ENCODE measurements at regions not wholly inside any gene's neighbourhood (a gene's known extent, or its start where the extent isn't known, plus 50 kb on each side); places are given as distances from the start of the nearest gene placed in this dataset.

DNA sequence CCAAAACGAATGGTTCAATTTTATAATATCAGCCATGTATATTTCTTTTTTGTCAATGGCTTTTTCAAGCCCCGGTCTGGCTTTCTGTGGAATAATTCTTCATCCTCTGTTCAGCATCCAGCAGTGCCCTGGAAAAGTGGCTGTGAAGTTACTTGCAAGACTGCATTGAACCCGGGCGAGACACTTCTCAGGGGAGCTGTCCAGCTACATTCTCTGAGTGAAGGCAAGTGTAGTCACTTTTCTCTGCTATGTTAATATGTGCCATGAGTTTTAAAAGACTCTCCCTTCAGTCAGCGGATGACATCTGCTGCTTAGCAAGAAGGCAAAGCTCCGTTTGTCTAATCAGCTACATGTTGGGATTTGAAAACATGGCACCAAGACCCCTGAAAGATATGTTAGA is 81.3 kb upstream of the RGMA start:
- WGBS (ENCODE audit: extremely low coverage, insufficient coverage, insufficient read length), result no CpG with 5 or more reads among the region's 6 CpGs
- no peaks in the 10 kb centered on the region for H3K9me3 ChIP-seq (ENCODE audit: insufficient read depth, low read depth, low read length)
- no peak overlapping the region for H2BK12ac ChIP-seq (ENCODE audit: low read length)
- H3K4ac ChIP-seq (ENCODE audit: low read depth, low read length), result no peak overlapping the region
- no peak overlapping the region for H2AFZ ChIP-seq (ENCODE audit: insufficient read depth, low read length, poor library complexity)
- no peak overlapping the region for H2BK5ac ChIP-seq (ENCODE audit: low read depth, low read length, poor library complexity)
- H3K27me3 ChIP-seq (ENCODE audit: insufficient read depth, low read length), result no peaks in the 10 kb centered on the region
- H3K27ac ChIP-seq (ENCODE audit: low read depth, low read length), result no peak overlapping the region
- H3K4me1 ChIP-seq (ENCODE audit: control insufficient read depth in 1 of 2, insufficient read depth in 2 of 2, low read length in 2 of 2), result peaks cover 2 to 3% of the 10 kb centered on the region in 2 experiments
- no peak overlapping the region for H3K23ac ChIP-seq (ENCODE audit: low read length)
- no peak for DNase-seq
- H3K4me2 ChIP-seq (ENCODE audit: low read length), result no peak overlapping the region
- H4K12ac ChIP-seq (ENCODE audit: low read depth, low read length), result no peak overlapping the region
- H3K4me3 ChIP-seq (ENCODE audit: low read depth, low read length), result no peak overlapping the region
- H3K18ac ChIP-seq (ENCODE audit: low read length), result no peak overlapping the region
- no peak overlapping the region for H3K14ac ChIP-seq (ENCODE audit: low read length)
- H2AK5ac ChIP-seq (ENCODE audit: low read length), result no peak overlapping the region
- H2BK120ac ChIP-seq (ENCODE audit: insufficient read depth, low read length, poor library complexity), result no peak overlapping the region
- peaks cover 2% of the 10 kb centered on the region for H3K79me1 ChIP-seq (ENCODE audit: low read length)
- H4K91ac ChIP-seq (ENCODE audit: low read depth, low read length), result no peak overlapping the region
- H3K36me3 ChIP-seq (ENCODE audit: control insufficient read depth in 1 of 2, insufficient read depth in 2 of 2, low read length in 2 of 2), result no peaks in the 10 kb centered on the region
- no peak overlapping the region for H4K8ac ChIP-seq (ENCODE audit: low read depth, low read length)
- H3K9ac ChIP-seq (ENCODE audit: low read length), result no peak overlapping the region
- no peaks in the 10 kb centered on the region for H3K79me2 ChIP-seq (ENCODE audit: control insufficient read depth, insufficient read depth, low read length, poor library complexity)

GRCh38 chr15:93168910-93169309 is 79.9 kb upstream of the RGMA start:
- Histone ChIP-seq H3K4me3 (ENCODE audit: low read depth, low read length) (no peak overlapping the region), H4K8ac (ENCODE audit: low read depth, low read length) (no peak overlapping the region), H3K27ac (ENCODE audit: low read depth, low read length) (no peak overlapping the region), H2BK120ac (ENCODE audit: insufficient read depth, low read length, poor library complexity) (no peak overlapping the region), H2BK12ac (ENCODE audit: low read length) (no peak overlapping the region), H3K18ac (ENCODE audit: low read length) (no peak overlapping the region), H3K9ac (ENCODE audit: low read length) (no peak overlapping the region), H4K91ac (ENCODE audit: low read depth, low read length) (no peak overlapping the region), H3K36me3 (ENCODE audit: control insufficient read depth in 1 of 2, insufficient read depth in 2 of 2, low read length in 2 of 2) (no peaks in the 10 kb centered on the region), H3K79me1 (ENCODE audit: low read length) (peaks cover 1% of the 10 kb centered on the region), H3K14ac (ENCODE audit: low read length) (no peak overlapping the region), H2AK5ac (ENCODE audit: low read length) (no peak overlapping the region), H3K4me1 (ENCODE audit: control insufficient read depth in 1 of 2, insufficient read depth in 2 of 2, low read length in 2 of 2) (peaks cover 2 to 3% of the 10 kb centered on the region in 2 experiments), H3K9me3 (ENCODE audit: insufficient read depth, low read depth, low read length) (no peaks in the 10 kb centered on the region), H2AFZ (ENCODE audit: insufficient read depth, low read length, poor library complexity) (no peak overlapping the region), H3K4ac (ENCODE audit: low read depth, low read length) (no peak overlapping the region), H2BK5ac (ENCODE audit: low read depth, low read length, poor library complexity) (no peak overlapping the region), H3K27me3 (ENCODE audit: insufficient read depth, low read length) (no peaks in the 10 kb centered on the region), H3K23ac (ENCODE audit: low read length) (no peak overlapping the region), H4K12ac (ENCODE audit: low read depth, low read length) (no peak overlapping the region), H3K4me2 (ENCODE audit: low read length) (no peak overlapping the region), H3K79me2 (ENCODE audit: control insufficient read depth, insufficient read depth, low read length, poor library complexity) (no peaks in the 10 kb centered on the region)
- no peak for DNase-seq
- no CpG with 5 or more reads among the region's 2 CpGs for WGBS (ENCODE audit: extremely low coverage, insufficient coverage, insufficient read length)

- no peak overlapping the region for H3K23ac ChIP-seq (ENCODE audit: low read length)
- H3K27me3 ChIP-seq (ENCODE audit: insufficient read depth, low read length), result no peaks in the 10 kb centered on the region
- no peak overlapping the region for H3K27ac ChIP-seq (ENCODE audit: low read depth, low read length)
- H2AK5ac ChIP-seq (ENCODE audit: low read length), result no peak overlapping the region
- H3K36me3 ChIP-seq (ENCODE audit: control insufficient read depth in 1 of 2, insufficient read depth in 2 of 2, low read length in 2 of 2), result no peaks in the 10 kb centered on the region
- no peak overlapping the region for H2AFZ ChIP-seq (ENCODE audit: insufficient read depth, low read length, poor library complexity)
- no peaks in the 10 kb centered on the region for H3K4me1 ChIP-seq (ENCODE audit: control insufficient read depth in 1 of 2, insufficient read depth in 2 of 2, low read length in 2 of 2)
- H3K4me2 ChIP-seq (ENCODE audit: low read length), result no peak overlapping the region
- H3K14ac ChIP-seq (ENCODE audit: low read length), result no peak overlapping the region
- no peaks in the 10 kb centered on the region for H3K79me1 ChIP-seq (ENCODE audit: low read length)
- H2BK12ac ChIP-seq (ENCODE audit: low read length), result no peak overlapping the region
- H2BK5ac ChIP-seq (ENCODE audit: low read depth, low read length, poor library complexity), result no peak overlapping the region
- WGBS (ENCODE audit: extremely low coverage, insufficient coverage, insufficient read length), result no CpG with 5 or more reads among the region's 4 CpGs
- H2BK120ac ChIP-seq (ENCODE audit: insufficient read depth, low read length, poor library complexity), result no peak overlapping the region
- H3K9me3 ChIP-seq (ENCODE audit: insufficient read depth, low read depth, low read length), result no peaks in the 10 kb centered on the region
- no peak overlapping the region for H4K12ac ChIP-seq (ENCODE audit: low read depth, low read length)
- H4K8ac ChIP-seq (ENCODE audit: low read depth, low read length), result no peak overlapping the region
- no peak overlapping the region for H3K4me3 ChIP-seq (ENCODE audit: low read depth, low read length)
- no peaks in the 10 kb centered on the region for H3K79me2 ChIP-seq (ENCODE audit: control insufficient read depth, insufficient read depth, low read length, poor library complexity)
- no peak overlapping the region for H3K18ac ChIP-seq (ENCODE audit: low read length)
- no peak overlapping the region for H3K9ac ChIP-seq (ENCODE audit: low read length)
- H3K4ac ChIP-seq (ENCODE audit: low read depth, low read length), result no peak overlapping the region
- DNase-seq, result no peak
- no peak overlapping the region for H4K91ac ChIP-seq (ENCODE audit: low read depth, low read length)
Measured at GRCh38 chr15:93167291-93167690, 78.3 kb upstream of the RGMA start.

DNA sequence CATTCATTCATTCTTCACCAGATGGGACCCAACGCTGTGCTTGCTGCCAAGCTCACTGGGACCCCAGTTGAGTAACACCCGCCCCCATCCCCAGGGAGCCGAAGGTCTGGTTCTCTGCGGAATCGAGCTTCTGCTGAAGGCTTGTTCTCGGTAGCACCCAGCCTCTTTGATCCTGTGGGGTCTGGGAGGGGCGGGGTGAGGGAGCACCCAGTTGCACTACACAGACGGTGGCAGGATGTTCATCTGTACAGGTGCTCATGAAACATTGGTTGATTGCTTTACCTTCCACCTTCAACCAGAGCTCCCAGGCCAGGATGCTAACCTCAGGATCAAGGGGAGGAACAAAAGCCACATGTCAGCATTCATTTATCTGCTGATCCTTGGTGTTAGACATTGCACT is 77.7 kb upstream of the RGMA start:
- no peak overlapping the region for H2AK5ac ChIP-seq (ENCODE audit: low read length)
- WGBS (ENCODE audit: extremely low coverage, insufficient coverage, insufficient read length), result no CpG with 5 or more reads among the region's 8 CpGs
- H2BK120ac ChIP-seq (ENCODE audit: insufficient read depth, low read length, poor library complexity), result no peak overlapping the region
- no peak overlapping the region for H3K23ac ChIP-seq (ENCODE audit: low read length)
- no peak overlapping the region for H3K9ac ChIP-seq (ENCODE audit: low read length)
- H3K4me1 ChIP-seq (ENCODE audit: control insufficient read depth in 1 of 2, insufficient read depth in 2 of 2, low read length in 2 of 2), result no peaks in the 10 kb centered on the region
- H3K27me3 ChIP-seq (ENCODE audit: insufficient read depth, low read length), result no peaks in the 10 kb centered on the region
- no peak overlapping the region for H3K27ac ChIP-seq (ENCODE audit: low read depth, low read length)
- no peaks in the 10 kb centered on the region for H3K9me3 ChIP-seq (ENCODE audit: insufficient read depth, low read depth, low read length)
- no peak overlapping the region for H2BK5ac ChIP-seq (ENCODE audit: low read depth, low read length, poor library complexity)
- H3K79me2 ChIP-seq (ENCODE audit: control insufficient read depth, insufficient read depth, low read length, poor library complexity), result no peaks in the 10 kb centered on the region
- H3K4ac ChIP-seq (ENCODE audit: low read depth, low read length), result no peak overlapping the region
- H3K4me3 ChIP-seq (ENCODE audit: low read depth, low read length), result no peak overlapping the region
- H3K36me3 ChIP-seq (ENCODE audit: control insufficient read depth in 1 of 2, insufficient read depth in 2 of 2, low read length in 2 of 2), result no peaks in the 10 kb centered on the region
- DNase-seq, result no peak
- H4K91ac ChIP-seq (ENCODE audit: low read depth, low read length), result no peak overlapping the region
- H4K8ac ChIP-seq (ENCODE audit: low read depth, low read length), result no peak overlapping the region
- H2BK12ac ChIP-seq (ENCODE audit: low read length), result no peak overlapping the region
- H2AFZ ChIP-seq (ENCODE audit: insufficient read depth, low read length, poor library complexity), result no peak overlapping the region
- no peak overlapping the region for H3K14ac ChIP-seq (ENCODE audit: low read length)
- H3K79me1 ChIP-seq (ENCODE audit: low read length), result no peaks in the 10 kb centered on the region
- no peak overlapping the region for H4K12ac ChIP-seq (ENCODE audit: low read depth, low read length)
- no peak overlapping the region for H3K4me2 ChIP-seq (ENCODE audit: low read length)
- H3K18ac ChIP-seq (ENCODE audit: low read length), result no peak overlapping the region

Data from trophoblast cell (in vitro differentiated cells and primary cell).